Fibroblast of skin of right biceps (primary cell): ENCODE measurements at regions not wholly inside any gene's neighbourhood (a gene's known extent, or its start where the extent isn't known, plus 50 kb on each side); places are given as distances from the start of the nearest gene placed in this dataset.
"Not testable (repeated sequence)": the region's sequence is repeated elsewhere in the genome, so short reads cannot be mapped to it uniquely, and the experiment has no call there.

Experiments
- DNase-seq: peaks from one replicate; pipeline ENCODE4 v3.0.0-alpha.2; 2013

DNA sequence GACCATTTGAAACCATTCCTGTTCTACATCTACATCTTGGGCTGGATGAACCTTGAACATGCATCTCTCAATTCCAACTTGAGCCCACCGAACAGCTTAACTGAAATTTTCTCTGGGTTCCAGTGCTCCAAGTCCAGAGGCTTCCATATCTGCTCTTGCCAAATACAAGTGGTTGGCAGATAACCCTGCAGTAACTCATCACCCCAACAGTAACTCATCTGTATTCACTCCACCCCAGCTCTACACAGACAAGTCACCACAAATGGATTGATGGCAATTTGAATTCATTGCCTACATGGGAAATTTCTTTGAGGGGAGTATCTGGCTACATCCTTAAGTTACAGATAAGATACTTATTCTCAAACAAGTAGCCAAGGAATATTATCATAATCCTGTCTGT, 502.4 kb upstream of the TNP1 start:
- DNase-seq: no peak

DNA sequence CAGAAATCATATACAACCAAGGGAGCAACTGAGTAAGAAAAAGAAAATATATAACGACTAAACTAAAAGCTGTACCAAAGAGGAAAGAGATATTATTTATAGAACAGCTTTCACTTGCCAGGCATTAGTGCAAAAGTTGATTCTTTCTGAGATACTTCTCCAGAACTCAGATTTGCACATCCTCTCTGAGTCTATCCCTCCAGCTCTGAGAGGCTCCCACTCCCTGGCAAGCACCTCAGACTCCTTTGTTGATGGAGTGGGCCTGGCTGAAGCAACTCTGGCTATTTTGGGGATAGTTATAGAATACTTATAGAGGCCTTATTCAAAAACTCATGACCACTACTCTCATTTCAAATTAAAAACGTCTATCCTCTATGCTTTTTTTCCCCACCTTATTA, 501.6 kb upstream of the TNP1 start:
- peak; percentile 15 for DNase-seq

DNA sequence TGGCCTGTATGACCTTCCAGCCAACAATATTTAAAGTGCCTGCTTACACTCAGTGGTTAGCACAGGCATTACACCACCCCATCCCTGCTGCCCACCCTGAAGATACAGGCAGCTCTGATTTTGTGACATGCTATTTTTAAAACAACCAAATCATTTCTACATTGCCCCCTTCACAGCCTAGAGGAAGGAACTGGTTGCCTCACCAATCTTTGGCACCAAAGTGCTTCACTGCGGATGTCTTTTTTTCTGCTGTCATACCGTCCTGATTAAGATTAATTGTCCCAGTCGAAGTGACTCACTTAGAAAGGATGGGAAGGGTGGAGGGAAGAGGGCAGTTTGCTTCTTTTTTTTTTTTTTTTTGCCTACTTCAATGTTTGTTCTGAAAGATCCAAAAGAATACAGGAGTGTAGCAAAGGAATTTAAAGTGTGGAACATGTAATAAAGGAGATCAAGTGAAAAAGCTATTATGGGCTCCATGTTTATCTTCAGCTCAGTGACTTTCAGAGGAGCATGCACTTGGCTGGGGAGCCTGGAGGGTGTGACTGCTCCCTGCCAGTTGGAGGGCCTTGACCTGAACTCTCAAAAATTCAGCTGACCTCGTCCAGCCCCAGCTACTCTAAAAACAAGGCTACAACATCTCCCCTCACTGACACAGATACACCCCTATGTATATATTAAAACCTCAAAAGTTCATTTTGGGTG, 501.1 kb upstream of the TNP1 start:
- peak; percentile 96 for DNase-seq

DNA sequence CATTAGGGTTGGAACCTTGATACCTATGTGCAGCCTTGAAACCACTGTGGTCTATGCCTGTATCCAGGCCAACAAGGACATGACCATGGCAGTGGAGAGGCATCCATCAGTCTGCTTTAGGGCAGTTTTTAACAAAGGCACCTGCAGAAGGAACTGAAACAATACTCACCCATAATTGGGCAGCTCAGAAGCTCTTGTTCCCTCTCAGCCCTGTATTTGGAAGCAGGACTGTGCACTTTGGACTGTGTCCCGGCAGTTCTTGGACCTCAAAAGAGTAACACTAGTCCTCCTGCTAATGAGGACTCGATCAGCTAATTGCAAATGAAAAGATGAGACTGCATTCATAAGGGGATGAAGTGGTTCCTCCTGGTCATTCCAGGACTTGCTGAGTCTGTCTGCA, 500.2 kb upstream of the TNP1 start:
- no peak for DNase-seq

DNA sequence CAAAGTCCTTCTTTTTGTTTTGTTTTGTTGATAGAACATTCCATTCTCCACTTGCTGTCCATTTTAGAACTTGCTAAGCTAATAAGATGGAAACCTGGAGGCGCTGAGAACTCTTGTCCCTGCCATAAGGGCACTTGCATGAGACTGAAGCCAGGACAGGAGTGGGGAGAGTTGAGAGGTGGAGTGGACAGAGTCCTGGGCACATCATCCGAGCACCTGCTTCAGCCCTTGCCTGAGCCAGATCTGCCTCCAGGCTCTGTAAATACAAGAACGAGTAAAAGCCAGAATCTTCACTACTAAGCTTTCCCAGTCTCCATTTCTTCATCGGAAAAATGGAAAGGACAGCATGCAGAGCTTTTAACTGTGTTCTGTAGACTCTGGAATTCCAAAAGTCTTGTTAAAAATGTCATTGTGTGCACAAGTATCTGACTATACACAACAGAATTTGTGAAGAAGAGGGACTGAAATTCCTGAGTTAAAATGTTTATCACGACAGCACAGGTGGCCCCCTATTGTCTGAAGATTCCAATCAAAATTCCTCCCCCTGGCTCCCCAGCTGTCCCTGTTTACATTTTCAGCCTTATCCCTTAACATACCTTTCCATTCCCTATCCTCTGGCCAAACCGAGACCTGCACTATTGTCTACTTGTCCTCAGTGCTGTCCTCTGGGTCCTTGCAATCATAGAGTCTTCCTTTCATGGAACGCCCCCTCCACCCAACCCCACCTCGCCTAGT, 498.2 kb upstream of the TNP1 start:
- DNase-seq: no peak

DNA sequence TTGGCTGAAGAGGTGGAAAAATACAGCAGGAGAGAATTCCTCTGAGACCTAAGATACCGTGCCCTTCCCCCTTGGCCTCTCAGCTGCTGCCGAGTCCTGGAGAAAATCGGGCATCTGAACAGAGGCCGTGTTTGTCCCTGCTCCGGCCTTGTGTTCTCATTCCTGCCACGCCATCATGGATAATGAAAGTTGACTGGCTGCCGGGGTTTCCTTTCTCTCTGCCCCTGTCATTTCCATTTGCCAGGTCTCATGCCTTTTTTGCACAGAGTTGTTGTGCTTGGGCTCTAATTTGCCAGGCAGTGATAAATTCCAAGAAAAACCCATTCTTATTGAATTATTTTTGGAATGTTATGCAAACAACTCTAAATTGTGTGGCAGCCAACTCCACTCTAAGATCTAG, 496.9 kb upstream of the TNP1 start:
- DNase-seq: peak; percentile 20

DNA sequence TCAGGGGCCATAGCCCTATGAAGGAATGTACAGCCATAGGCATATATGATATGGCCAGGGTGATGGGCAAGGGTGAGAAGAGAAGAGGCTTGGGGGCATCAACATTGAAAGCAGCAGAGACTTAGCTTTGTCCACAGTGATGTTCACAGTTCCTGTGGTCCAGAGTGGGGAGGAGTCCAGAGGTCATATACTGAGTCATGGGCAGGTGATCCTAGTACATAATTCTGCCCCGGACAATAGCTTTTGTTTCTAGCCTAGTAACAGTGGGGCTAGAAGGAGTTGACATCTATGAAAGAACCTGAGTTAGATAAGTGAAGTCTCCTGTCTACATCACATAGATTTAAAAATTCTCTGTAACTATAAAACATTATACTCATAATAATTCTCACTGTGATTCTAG, 496.3 kb upstream of the TNP1 start:
- no peak for DNase-seq

DNA sequence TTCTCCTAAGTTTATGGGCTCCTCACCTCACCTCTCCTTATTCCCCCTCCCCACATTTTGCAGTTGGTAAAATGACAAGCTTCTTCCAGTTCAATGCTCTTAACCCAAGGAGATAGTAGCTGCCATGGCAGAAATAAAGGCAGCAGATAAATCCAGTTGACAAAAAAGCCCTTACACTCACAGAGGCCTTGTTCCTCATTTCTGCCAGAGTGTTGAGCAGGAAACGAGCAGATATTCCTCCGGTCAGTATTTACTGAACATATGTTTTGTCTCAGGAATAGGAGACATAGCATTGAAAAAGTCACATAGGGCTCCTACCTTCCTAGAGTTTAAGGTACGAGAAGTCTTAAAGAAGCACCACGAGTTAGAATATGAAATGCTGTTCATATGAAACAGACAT, 493.7 kb upstream of the TNP1 start:
- DNase-seq: no peak

DNA sequence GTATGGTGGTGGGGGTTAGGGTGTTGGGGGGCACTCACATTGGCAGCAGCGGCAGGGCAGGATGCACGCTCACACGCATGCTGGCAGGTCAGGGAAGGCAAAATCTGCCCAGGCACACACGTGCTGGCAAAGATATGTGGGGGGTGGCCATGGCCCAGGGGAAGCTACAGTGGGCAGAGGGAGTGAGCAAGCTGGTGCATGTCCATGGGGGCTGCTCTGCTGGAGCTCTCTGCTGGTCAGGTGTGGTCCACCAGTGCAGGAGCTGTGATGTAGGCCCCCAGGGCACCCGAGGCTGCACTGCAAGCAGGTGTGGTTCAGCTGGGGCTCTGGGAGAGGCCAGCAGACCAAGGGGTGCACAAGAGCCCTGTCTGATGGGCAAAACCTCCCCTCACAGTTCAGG, 491.5 kb upstream of the TNP1 start:
- no peak for DNase-seq

DNA sequence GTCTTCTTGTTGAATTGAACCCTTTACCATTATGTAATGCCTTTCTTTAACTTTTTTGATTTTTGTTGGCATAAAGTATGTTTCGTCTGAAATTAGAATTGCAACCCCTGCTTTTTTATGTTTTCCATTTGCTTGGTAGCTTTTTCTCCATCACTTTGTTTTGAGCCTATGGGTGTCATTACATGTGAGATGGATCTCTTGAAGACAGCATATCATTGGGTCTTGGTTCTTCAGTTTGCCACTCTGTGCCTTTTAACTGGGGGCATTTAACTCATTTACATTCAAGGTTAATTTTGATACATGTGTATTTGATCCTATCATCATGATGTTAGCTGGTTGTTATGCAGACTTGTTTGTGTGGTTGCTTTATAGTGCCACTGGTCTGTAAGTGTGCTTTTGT, 489.4 kb upstream of the TNP1 start:
- no peak for DNase-seq

DNA sequence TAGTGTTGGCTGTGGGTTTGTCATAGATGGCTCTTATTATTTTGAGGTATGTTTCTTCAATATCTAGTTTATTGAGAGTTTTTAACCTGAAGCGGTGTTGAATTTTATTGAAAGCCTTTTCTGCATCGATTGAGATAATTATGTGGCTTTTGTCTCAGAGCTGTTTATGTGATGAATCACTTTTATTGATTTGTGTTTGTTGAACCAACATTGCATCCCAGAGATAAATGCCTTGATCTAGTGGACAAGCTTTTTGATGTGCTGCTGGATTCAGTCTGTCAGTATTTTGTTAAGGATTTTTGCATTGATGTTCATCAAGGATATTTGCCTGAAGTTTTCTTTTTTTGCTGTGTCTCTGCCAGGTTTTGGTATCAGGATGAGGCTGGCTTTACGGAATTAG, 487.8 kb upstream of the TNP1 start:
- DNase-seq: not testable (repeated sequence)

DNA sequence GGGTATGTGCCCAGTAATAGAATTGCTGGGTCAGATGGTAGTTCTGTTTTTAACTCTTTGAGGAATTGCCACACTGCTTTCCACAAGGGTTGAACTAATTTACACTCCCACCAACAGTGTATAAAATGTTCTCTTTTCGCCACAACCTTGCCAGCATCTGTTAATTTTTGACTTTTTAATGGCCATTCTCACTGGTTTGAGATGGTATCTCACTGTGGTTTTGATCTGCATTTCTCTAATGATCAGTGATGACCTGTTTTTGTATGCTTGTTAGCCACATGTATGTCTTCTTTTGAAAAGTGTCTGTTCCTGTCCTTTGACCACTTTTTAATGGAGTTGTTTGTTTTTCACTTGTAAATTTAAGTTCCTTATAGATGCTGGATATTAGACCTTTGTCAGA, 486.2 kb upstream of the TNP1 start:
- not testable (repeated sequence) for DNase-seq

DNA sequence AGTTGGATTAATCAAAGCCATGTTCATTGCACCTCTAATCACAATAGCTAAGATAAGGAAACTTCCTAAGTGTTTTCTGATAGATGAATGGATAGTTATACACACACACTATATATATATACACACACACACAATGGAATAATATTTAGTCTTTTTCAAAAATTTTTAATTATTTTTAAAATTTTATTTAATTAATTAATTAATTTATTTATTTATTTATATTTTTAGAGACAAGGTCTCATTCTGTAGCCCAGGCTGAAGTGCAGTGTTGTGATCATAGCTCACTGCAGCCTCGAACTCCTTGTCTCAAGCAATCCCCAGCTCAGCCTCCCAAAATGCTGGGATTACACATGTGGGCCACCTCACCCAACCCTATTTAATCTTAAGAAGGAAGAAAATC, 481.0 kb upstream of the TNP1 start:
- no peak for DNase-seq

DNA sequence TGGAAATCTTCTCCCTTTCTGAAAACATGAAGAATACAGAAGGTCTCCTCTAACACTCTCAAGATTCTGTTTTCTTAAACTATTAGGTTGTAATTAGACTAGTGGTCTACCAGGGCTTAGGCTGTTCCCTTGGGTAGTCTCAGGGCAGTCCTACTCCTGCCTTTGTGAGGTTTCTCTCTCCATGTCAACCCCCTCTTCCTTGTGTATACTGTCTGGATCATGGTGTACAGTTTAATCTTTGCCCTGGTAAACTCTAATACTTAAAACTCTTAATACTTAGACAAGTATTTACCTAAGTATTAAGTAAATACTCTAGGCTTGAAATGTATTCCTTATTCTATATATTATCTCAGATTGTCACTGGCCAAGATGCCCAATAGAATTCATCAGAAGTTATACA, 480.3 kb upstream of the TNP1 start:
- DNase-seq: no peak

DNA sequence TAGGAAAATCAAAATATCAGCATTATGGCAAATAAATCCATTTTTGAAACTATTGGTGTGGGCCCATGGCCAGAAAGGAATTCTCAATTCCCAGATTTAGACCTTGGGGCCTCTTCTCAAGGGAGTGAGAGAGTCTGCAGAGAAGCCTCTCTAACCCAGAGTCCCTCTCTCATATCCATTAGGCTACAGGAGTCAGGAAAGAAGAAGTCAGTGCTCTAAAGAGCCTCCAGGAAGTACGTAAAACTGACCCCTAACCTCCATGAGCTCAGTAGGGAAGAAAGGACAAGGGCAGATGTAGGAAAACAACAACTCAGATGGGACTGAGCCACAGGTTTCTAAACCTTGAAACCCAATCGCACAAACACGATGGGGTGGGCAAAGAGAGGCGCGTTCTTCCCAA, 479.9 kb upstream of the TNP1 start:
- no peak for DNase-seq

DNA sequence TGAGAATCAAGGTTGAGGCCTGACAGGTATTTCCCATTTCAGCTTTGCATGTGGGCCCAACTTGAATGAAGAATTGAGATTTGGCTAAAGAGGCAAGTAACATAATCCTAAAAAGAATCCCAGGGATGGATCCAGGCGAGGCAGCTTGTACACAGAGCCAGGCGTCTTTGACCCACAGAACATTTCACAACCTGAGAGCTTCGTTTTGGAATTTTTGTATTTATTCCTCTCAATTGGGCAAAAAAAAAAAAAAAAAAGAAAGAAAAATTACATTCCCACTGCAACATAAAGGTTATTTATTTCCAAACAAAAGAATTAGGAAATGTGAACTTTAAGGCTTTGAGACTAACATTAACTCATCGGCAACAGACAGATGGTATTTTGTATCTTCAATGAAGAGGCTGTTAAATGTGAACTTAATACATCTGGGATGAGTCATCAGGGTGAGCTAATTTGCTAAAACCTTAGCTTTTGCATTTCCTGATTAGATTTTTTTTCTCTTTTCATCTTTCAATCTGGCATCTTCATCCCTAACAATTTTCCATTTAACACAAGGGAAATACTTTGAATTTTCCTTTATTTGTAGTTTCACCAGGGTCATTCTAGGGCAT, 478.5 kb upstream of the TNP1 start:
- DNase-seq: peak; percentile 85

DNA sequence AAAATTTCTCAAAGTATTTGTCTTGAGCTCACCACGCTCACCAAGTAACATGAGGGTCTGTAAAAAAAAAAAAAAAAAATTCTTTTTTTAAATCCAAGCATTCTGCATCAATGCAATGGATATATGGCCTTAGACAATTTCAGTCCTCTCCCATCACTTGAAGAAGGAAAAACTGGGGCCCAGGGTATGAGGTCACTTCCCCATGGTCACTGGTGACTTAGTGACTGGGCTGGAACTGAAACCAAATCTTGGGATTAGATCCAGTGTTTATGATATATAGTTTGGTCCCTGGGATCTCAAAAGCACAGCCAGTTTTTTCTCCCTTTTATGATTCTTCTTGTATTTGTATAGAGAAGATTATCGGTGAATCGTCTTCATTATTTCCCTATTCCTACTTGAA, 477.9 kb upstream of the TNP1 start:
- peak; percentile 34 for DNase-seq

DNA sequence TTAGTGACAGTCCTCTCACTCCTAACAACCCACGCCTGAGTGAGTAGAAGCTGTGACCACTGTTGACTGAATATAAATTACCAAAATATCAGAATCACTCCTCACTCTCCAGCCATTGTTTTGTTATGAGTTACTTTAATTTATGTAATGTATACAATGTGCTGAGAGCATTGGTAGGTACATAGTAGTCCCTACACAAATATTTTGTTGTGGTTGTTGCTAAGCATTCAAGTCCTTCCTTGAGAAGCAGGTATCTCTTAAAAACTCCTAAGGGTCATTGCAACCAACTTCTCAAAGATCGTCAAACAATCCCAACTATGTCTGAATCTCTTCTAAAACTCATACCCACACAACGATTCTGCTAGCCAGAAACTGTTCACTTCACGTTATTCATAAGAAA, 476.8 kb upstream of the TNP1 start:
- no peak for DNase-seq

DNA sequence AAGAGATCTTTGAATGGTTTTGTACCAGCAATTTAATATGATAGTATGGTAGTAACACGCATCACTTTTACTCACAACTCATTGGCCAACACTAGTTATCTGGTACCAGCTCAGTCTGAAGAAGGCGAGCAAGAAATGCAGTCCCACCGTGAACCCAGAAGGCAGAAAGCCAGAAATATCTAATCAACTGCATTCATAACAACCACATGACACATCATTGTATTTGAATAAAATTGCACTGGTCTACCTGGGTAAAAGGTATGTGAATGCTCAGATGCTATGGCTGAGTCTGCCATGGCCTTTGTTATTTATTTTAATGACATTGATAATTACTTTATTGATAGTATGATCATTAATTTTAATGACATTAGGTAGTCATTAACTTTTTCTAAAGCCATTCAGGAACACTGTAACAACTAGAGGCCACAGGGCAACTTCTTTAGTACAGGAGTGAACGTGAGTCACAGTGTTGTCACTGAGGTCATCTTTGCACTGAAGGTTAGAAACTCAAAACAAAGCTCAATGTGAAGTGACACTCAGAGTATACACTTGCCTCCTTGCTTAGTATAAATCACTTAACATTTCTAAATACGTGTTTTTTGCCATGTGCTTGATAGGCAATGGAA, 475.6 kb upstream of the TNP1 start:
- DNase-seq: no peak

DNA sequence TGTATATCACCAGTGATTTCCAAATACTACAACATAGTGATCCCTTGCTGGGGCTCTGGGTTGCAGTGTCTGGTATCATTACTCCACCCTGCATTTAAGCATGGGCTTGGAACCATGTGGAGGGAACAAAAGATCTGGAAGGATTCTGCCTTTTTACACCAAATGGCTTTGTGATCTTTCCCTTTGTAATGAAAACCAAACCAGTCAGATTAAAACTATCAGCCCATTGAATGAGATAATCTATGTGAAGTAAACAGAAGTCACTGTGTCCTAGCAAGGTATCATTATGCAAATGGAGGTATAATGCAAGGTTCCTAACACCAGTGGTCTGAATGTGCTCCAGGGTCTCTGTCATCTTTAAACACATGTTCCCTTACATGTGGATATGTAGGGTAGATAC, 474.7 kb upstream of the TNP1 start:
- no peak for DNase-seq

DNA sequence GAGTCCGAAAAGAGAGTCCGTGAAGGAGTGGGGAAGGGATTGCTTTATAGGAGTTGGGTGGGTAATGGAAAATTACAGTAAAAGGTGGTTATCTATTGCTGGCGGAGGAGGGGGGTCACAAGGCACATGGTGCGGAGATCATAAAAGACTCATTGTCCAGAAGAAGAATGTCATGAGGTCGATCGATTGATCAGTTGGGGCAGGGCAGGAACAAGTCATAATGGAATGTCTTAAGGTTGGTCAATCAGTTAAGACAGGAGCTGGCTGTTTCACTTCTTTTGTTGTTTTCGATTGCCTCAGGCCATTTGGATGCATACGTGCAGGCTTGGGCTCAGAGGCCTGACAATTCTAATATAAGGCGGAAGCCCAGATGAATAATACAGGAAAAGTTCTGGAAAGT, 473.0 kb upstream of the TNP1 start:
- no peak for DNase-seq

DNA sequence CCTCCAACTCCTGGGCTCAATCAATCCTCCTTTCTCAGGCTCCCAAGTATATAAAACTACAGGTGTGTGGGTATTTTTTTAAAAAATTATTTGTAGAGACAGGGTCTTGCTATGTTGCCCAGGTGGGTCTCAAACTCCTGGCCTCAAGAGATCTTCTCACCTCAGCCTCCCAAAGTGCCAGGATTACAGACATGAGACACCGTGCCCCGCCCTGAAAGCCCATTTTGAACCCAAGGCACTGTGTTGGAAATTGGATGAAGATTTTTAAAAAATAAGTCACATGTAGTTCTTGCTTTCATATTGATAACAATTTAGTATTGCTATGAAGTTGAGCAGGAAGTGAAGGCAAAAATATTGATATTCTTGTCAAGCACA, 472.5 kb upstream of the TNP1 start:
- no peak for DNase-seq

DNA sequence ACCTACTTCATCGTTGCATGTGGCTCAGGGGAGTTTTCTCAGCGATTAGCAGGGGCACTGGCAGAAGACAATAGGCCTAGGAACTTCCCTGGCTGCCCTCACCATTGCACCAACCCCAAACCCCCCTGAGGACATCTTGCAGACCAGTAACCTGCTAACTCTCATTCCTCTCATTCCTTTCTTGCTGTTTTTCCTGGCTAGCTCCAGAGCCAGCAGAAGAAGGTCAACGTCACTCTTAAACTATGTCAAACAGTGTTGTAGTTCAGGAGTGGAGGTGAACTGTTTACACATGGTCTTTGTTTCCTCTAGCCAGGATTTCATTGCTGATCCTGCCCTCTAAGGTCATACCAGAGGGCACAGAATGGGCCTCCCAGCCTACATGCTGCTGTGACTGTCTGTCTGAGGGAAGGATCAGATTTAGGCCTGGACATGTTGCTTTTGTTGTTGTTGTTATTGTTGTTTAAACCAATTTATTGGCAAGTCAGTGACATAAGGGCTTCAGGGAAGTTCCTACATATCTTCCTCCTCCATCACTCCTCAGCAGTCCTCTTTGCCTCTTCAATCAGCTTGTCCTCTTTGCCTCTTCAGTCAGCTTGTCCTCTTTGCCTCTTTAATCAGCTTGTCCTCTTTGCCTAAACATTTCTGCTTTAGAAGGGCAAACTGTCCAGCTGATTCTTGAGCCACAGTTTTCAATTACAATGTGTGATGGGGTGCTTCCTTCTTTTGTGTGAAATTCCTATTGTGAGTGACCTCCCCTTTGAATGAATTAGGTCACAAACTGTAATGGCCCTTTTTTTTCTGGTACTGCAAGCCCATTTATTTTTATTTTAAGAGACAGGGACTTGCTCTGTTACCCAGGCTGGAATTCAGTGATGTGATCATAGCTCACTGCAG, 471.9 kb upstream of the TNP1 start:
- peak; percentile 80 for DNase-seq
